HL-60 (cell line): ENCODE measurements at regions not wholly inside any gene's neighbourhood (a gene's known extent, or its start where the extent isn't known, plus 50 kb on each side); places are given as distances from the start of the nearest gene placed in this dataset.

Source experiments
- DNase-seq, 2 experiments: peaks; one replicate each; pipeline ENCODE4 v3.0.0-alpha.2; 2010 to 2020; ENCODE audit warnings: low read depth in 1 of 2, low spot score in 1 of 2
- H3K27ac ChIP-seq: fragments of 250-450 bp; sonication (Bioruptor Pico); replicated peaks from 2 replicates; pipeline ENCODE4 v1.5.1; 2020; ENCODE audit warnings: mild to moderate bottlenecking, moderate library complexity
- H3K27me3 ChIP-seq: fragments of 250-450 bp; sonication (Bioruptor Pico); 2 replicates; pipeline ENCODE4 v1.5.1; 2021; ENCODE audit warnings: mild to moderate bottlenecking, moderate library complexity; ENCODE audit not compliant: insufficient read depth, poor library complexity, severe bottlenecking
- H3K4me3 ChIP-seq: replicated peaks from 2 replicates; pipeline ENCODE4 v1.5.1; 2011; ENCODE audit warnings: mild to moderate bottlenecking, control low read depth, low read length; ENCODE audit not compliant: insufficient read depth
- CTCF ChIP-seq: IDR thresholded peaks from one replicate; pipeline ENCODE4 v1.5.1; 2011; ENCODE audit warnings: low read length, control low read depth, inconsistent platforms; ENCODE audit not compliant: insufficient read depth
- GABPA ChIP-seq: IDR thresholded peaks from 2 replicates; pipeline ENCODE4 v1.6.1; 2012; ENCODE audit warnings: low read depth
- POLR2AphosphoS5 ChIP-seq: IDR thresholded peaks from 2 replicates; pipeline ENCODE4 v1.6.1; 2012; ENCODE audit warnings: low read depth
- REST ChIP-seq: IDR thresholded peaks from 2 replicates; pipeline ENCODE4 v1.6.1; 2012; ENCODE audit warnings: low read depth; ENCODE audit not compliant: insufficient replicate concordance
- SPI1 ChIP-seq: IDR thresholded peaks from 2 replicates; pipeline ENCODE4 v1.6.1; 2012; ENCODE audit warnings: low read depth, mild to moderate bottlenecking, borderline replicate concordance

GRCh38 chr16:6216836-6217235 lies 1115.8 kb upstream of the RBFOX1 start:
- no peak overlapping the region for H3K4me3 ChIP-seq
- H3K27ac ChIP-seq, result no peak overlapping the region
- H3K27me3 ChIP-seq, result no peaks in the 10 kb centered on the region
- no peak for DNase-seq
- TF ChIP-seq REST, result no peak

- Histone ChIP-seq H3K4me3 (no peak overlapping the region), H3K27ac (no peak overlapping the region), H3K27me3 (no peaks in the 10 kb centered on the region)
- TF ChIP-seq SPI1 (no peak), CTCF (no peak), GABPA (no peak), POLR2AphosphoS5 (no peak), REST (no peak)
- DNase-seq, result no peak
Measured at GRCh38 chr16:6211644-6212043, 1114.0 kb upstream of the EEF2KMT start.

GRCh38 chr16:6209355-6209930 lies 1111.8 kb upstream of the EEF2KMT start:
- TF ChIP-seq GABPA (no peak), POLR2AphosphoS5 (no peak), CTCF (no peak), SPI1 (no peak), REST (no peak)
- no peak for DNase-seq
- no peak overlapping the region for H3K4me3 ChIP-seq
- no peaks in the 10 kb centered on the region for H3K27me3 ChIP-seq
- no peak overlapping the region for H3K27ac ChIP-seq
